ENCODE measurements at regions not wholly inside any gene's neighbourhood (a gene's known extent, or its start where the extent isn't known, plus 50 kb on each side); places are given as distances from the start of the nearest gene placed in this dataset.
A peak's percentile ranks its signal among the peaks of the same experiment; 100 is the strongest.

DNA sequence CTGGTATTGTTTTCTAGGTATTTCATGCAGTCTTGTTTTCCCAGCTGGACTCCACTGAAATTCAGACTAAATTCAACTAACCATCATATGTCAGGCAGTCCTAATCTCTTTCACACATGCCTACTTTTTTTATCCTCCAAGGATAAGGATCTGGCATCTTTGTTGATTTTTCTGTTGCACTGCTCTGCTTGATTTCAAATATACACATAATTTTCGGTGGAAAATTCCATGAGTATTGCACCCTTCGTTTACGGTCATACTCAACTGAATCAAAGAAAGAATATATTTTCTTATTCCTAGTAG is 64.8 kb upstream of the UNC93A start:
- Histone ChIP-seq H3K4ac (ENCODE audit: low read depth, low read length) (no peak overlapping the region), H3K18ac (ENCODE audit: low read length) (no peak overlapping the region), H3K56ac (ENCODE audit: low read length) (peak overlapping the region; percentile 0), H3K23ac (ENCODE audit: low read length) (no peak overlapping the region), H3K79me2 (ENCODE audit: control insufficient read depth, insufficient read depth, low read length) (peaks cover 31% of the 10 kb centered on the region), H3K4me2 (ENCODE audit: low read length) (no peak overlapping the region), H2BK15ac (replicated peaks; ENCODE audit: low read depth) (no peak overlapping the region), H2BK120ac (ENCODE audit: low read depth, low read length) (peak overlapping the region; percentile 76), H4K8ac (ENCODE audit: low read depth, low read length) (no peak overlapping the region), H3K27me3 (ENCODE audit: insufficient read depth, low read length, poor library complexity) (no peaks in the 10 kb centered on the region), H4K5ac (ENCODE audit: low read length) (no peak overlapping the region), H3K4me3 (ENCODE audit: low read length) (no peak overlapping the region), H2AK5ac (ENCODE audit: low read length) (no peak overlapping the region), H3K4me1 (ENCODE audit: control insufficient read depth, low read depth, low read length) (peaks cover 16% of the 10 kb centered on the region), H3K79me1 (ENCODE audit: low read length) (no peaks in the 10 kb centered on the region), H2BK5ac (ENCODE audit: low read length) (no peak overlapping the region), H3K27ac (ENCODE audit: low read depth, low read length) (no peak overlapping the region), H3K9ac (ENCODE audit: low read length) (no peak overlapping the region), H3K36me3 (ENCODE audit: control insufficient read depth, insufficient read depth, low read length) (no peaks in the 10 kb centered on the region)
- DNase-seq, result no peak
- no CpG with 5 or more reads among the region's 3 CpGs for WGBS (ENCODE audit: extremely low coverage, insufficient coverage, low lambda C conversion rate)

GRCh38 chr6:167226791-167227190 is 64.3 kb upstream of the UNC93A start:
- H3K27me3 ChIP-seq (ENCODE audit: insufficient read depth, low read length, poor library complexity), result no peaks in the 10 kb centered on the region
- H3K27ac ChIP-seq (ENCODE audit: low read depth, low read length), result no peak overlapping the region
- no peak overlapping the region for H4K8ac ChIP-seq (ENCODE audit: low read depth, low read length)
- H3K79me1 ChIP-seq (ENCODE audit: low read length), result no peaks in the 10 kb centered on the region
- peak overlapping the region; percentile 84 for H3K4ac ChIP-seq (ENCODE audit: low read depth, low read length)
- H4K5ac ChIP-seq (ENCODE audit: low read length), result no peak overlapping the region
- peak overlapping the region; percentile 98 for H2BK120ac ChIP-seq (ENCODE audit: low read depth, low read length)
- H3K9ac ChIP-seq (ENCODE audit: low read length), result no peak overlapping the region
- peak overlapping the region; percentile 80 for H3K56ac ChIP-seq (ENCODE audit: low read length)
- no CpG with 5 or more reads among the region's 9 CpGs for WGBS (ENCODE audit: extremely low coverage, insufficient coverage, low lambda C conversion rate)
- H3K18ac ChIP-seq (ENCODE audit: low read length), result peak overlapping the region; percentile 85
- no peak overlapping the region for H3K23ac ChIP-seq (ENCODE audit: low read length)
- peak overlapping the region; percentile 87 for H2AK5ac ChIP-seq (ENCODE audit: low read length)
- no peak overlapping the region for H3K4me3 ChIP-seq (ENCODE audit: low read length)
- H2BK5ac ChIP-seq (ENCODE audit: low read length), result peak overlapping the region; percentile 78
- no peaks in the 10 kb centered on the region for H3K36me3 ChIP-seq (ENCODE audit: control insufficient read depth, insufficient read depth, low read length)
- no peak for DNase-seq
- peak overlapping the region; percentile 4 for H2BK15ac ChIP-seq (replicated peaks; ENCODE audit: low read depth)
- H3K79me2 ChIP-seq (ENCODE audit: control insufficient read depth, insufficient read depth, low read length), result peaks cover 31% of the 10 kb centered on the region
- H3K4me1 ChIP-seq (ENCODE audit: control insufficient read depth, low read depth, low read length), result peaks cover 16% of the 10 kb centered on the region
- H3K4me2 ChIP-seq (ENCODE audit: low read length), result no peak overlapping the region

DNA sequence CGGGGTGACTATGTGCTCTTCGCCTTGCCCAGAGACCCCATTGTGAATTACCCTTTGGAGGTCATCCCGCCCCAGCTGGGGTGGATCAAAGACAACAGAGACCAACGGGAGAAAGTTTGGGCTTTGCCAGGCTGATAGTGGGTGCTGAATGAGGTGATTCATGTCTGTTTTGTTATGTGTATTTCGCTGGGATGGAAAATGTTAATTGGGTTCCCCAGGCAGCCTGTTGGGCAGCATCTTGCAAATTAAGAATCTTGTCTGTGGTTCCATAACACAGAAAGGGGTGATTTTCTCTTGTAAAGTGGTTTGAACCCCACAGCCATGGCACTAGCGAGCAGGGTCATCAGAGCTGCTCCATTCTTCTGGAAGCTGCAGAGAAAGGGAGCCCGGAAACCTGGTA is 63.1 kb upstream of the UNC93A start:
- peaks cover 20% of the 10 kb centered on the region for H3K4me1 ChIP-seq (ENCODE audit: control insufficient read depth, low read depth, low read length)
- H2BK5ac ChIP-seq (ENCODE audit: low read length), result peak overlapping the region; percentile 84
- H3K36me3 ChIP-seq (ENCODE audit: control insufficient read depth, insufficient read depth, low read length), result no peaks in the 10 kb centered on the region
- H2BK15ac ChIP-seq (replicated peaks; ENCODE audit: low read depth), result peak overlapping the region; percentile 28
- no peaks in the 10 kb centered on the region for H3K27me3 ChIP-seq (ENCODE audit: insufficient read depth, low read length, poor library complexity)
- no peak overlapping the region for H4K5ac ChIP-seq (ENCODE audit: low read length)
- peaks cover 35% of the 10 kb centered on the region for H3K79me2 ChIP-seq (ENCODE audit: control insufficient read depth, insufficient read depth, low read length)
- H4K8ac ChIP-seq (ENCODE audit: low read depth, low read length), result no peak overlapping the region
- H2AK5ac ChIP-seq (ENCODE audit: low read length), result no peak overlapping the region
- H3K18ac ChIP-seq (ENCODE audit: low read length), result peak overlapping the region; percentile 95
- DNase-seq, result peak; percentile 82
- H2BK120ac ChIP-seq (ENCODE audit: low read depth, low read length), result peak overlapping the region; percentile 98
- H3K4me2 ChIP-seq (ENCODE audit: low read length), result peak overlapping the region; percentile 38
- peak overlapping the region; percentile 92 for H3K56ac ChIP-seq (ENCODE audit: low read length)
- H3K23ac ChIP-seq (ENCODE audit: low read length), result no peak overlapping the region
- no CpG with 5 or more reads among the region's 7 CpGs for WGBS (ENCODE audit: extremely low coverage, insufficient coverage, low lambda C conversion rate)
- H3K27ac ChIP-seq (ENCODE audit: low read depth, low read length), result peak overlapping the region; percentile 69
- H3K4ac ChIP-seq (ENCODE audit: low read depth, low read length), result peak overlapping the region; percentile 22
- no peaks in the 10 kb centered on the region for H3K79me1 ChIP-seq (ENCODE audit: low read length)
- H3K9ac ChIP-seq (ENCODE audit: low read length), result peak overlapping the region; percentile 72
- H3K4me3 ChIP-seq (ENCODE audit: low read length), result no peak overlapping the region

GRCh38 chr6:167229586-167229985 is 61.5 kb upstream of the UNC93A start:
- Histone ChIP-seq H2BK120ac (ENCODE audit: low read depth, low read length) (peak overlapping the region; percentile 73), H3K79me2 (ENCODE audit: control insufficient read depth, insufficient read depth, low read length) (peaks cover 36% of the 10 kb centered on the region), H3K27me3 (ENCODE audit: insufficient read depth, low read length, poor library complexity) (no peaks in the 10 kb centered on the region), H3K27ac (ENCODE audit: low read depth, low read length) (peak overlapping the region; percentile 66), H3K4me2 (ENCODE audit: low read length) (peak overlapping the region; percentile 35), H3K18ac (ENCODE audit: low read length) (peak overlapping the region; percentile 28), H3K4me1 (ENCODE audit: control insufficient read depth, low read depth, low read length) (peaks cover 18% of the 10 kb centered on the region), H3K4me3 (ENCODE audit: low read length) (peak overlapping the region; percentile 17), H2BK5ac (ENCODE audit: low read length) (peak overlapping the region; percentile 90), H2BK15ac (replicated peaks; ENCODE audit: low read depth) (no peak overlapping the region), H3K36me3 (ENCODE audit: control insufficient read depth, insufficient read depth, low read length) (no peaks in the 10 kb centered on the region), H2AK5ac (ENCODE audit: low read length) (peak overlapping the region; percentile 57), H3K79me1 (ENCODE audit: low read length) (no peaks in the 10 kb centered on the region), H3K9ac (ENCODE audit: low read length) (peak overlapping the region; percentile 68), H3K56ac (ENCODE audit: low read length) (peak overlapping the region; percentile 83), H4K8ac (ENCODE audit: low read depth, low read length) (no peak overlapping the region), H3K4ac (ENCODE audit: low read depth, low read length) (peak overlapping the region; percentile 18), H4K5ac (ENCODE audit: low read length) (peak overlapping the region; percentile 77), H3K23ac (ENCODE audit: low read length) (peak overlapping the region; percentile 48)
- peak; percentile 65 for DNase-seq
- no CpG with 5 or more reads among the region's 4 CpGs for WGBS (ENCODE audit: extremely low coverage, insufficient coverage, low lambda C conversion rate)

DNA sequence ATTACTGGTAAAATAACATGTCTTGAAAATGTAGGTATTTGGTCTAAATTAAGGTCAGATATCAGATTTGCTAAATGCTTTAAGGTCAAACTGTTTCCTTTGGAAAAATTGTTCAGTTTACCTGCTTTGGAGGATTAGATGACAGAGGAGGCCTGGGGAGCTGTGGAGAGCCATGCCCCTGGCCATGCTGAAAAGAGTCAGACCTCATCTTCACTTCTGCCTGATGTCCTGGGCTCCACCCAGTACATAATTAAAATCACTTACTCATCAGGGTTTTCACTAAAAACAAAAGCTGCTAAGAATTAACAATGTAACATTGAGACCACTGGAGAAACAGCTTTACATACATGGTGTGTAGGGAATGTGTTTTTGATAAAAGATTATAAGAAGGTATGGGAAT is 60.8 kb upstream of the UNC93A start:
- Histone ChIP-seq H2BK5ac (ENCODE audit: low read length) (no peak overlapping the region), H4K8ac (ENCODE audit: low read depth, low read length) (no peak overlapping the region), H4K5ac (ENCODE audit: low read length) (no peak overlapping the region), H3K4me1 (ENCODE audit: control insufficient read depth, low read depth, low read length) (peaks cover 18% of the 10 kb centered on the region), H3K27ac (ENCODE audit: low read depth, low read length) (no peak overlapping the region), H3K27me3 (ENCODE audit: insufficient read depth, low read length, poor library complexity) (no peaks in the 10 kb centered on the region), H3K79me1 (ENCODE audit: low read length) (no peaks in the 10 kb centered on the region), H2BK15ac (replicated peaks; ENCODE audit: low read depth) (no peak overlapping the region), H3K18ac (ENCODE audit: low read length) (no peak overlapping the region), H2BK120ac (ENCODE audit: low read depth, low read length) (no peak overlapping the region), H3K4ac (ENCODE audit: low read depth, low read length) (no peak overlapping the region), H3K79me2 (ENCODE audit: control insufficient read depth, insufficient read depth, low read length) (peaks cover 40% of the 10 kb centered on the region), H3K56ac (ENCODE audit: low read length) (peak overlapping the region; percentile 4), H3K9ac (ENCODE audit: low read length) (peak overlapping the region; percentile 8), H3K4me2 (ENCODE audit: low read length) (no peak overlapping the region), H2AK5ac (ENCODE audit: low read length) (no peak overlapping the region), H3K4me3 (ENCODE audit: low read length) (no peak overlapping the region), H3K36me3 (ENCODE audit: control insufficient read depth, insufficient read depth, low read length) (no peaks in the 10 kb centered on the region), H3K23ac (ENCODE audit: low read length) (no peak overlapping the region)
- DNase-seq, result no peak

GRCh38 chr6:167232356-167232755 is 58.8 kb upstream of the UNC93A start:
- WGBS (ENCODE audit: extremely low coverage, insufficient coverage, low lambda C conversion rate), result no CpG with 5 or more reads among the region's 3 CpGs
- no peak overlapping the region for H2BK5ac ChIP-seq (ENCODE audit: low read length)

More at GRCh38 chr6:167232356-167232755, 58.8 kb upstream of the UNC93A start:
- Histone ChIP-seq H3K9ac (ENCODE audit: low read length) (no peak overlapping the region), H3K27me3 (ENCODE audit: insufficient read depth, low read length, poor library complexity) (no peaks in the 10 kb centered on the region), H3K4ac (ENCODE audit: low read depth, low read length) (no peak overlapping the region), H3K36me3 (ENCODE audit: control insufficient read depth, insufficient read depth, low read length) (no peaks in the 10 kb centered on the region), H2BK15ac (replicated peaks; ENCODE audit: low read depth) (no peak overlapping the region), H3K27ac (ENCODE audit: low read depth, low read length) (no peak overlapping the region), H3K4me1 (ENCODE audit: control insufficient read depth, low read depth, low read length) (peaks cover 14% of the 10 kb centered on the region), H3K4me2 (ENCODE audit: low read length) (no peak overlapping the region), H3K79me2 (ENCODE audit: control insufficient read depth, insufficient read depth, low read length) (peaks cover 46% of the 10 kb centered on the region), H4K5ac (ENCODE audit: low read length) (no peak overlapping the region), H3K18ac (ENCODE audit: low read length) (peak overlapping the region; percentile 60), H3K23ac (ENCODE audit: low read length) (no peak overlapping the region), H3K79me1 (ENCODE audit: low read length) (no peaks in the 10 kb centered on the region), H3K4me3 (ENCODE audit: low read length) (no peak overlapping the region), H4K8ac (ENCODE audit: low read depth, low read length) (no peak overlapping the region), H2AK5ac (ENCODE audit: low read length) (no peak overlapping the region), H3K56ac (ENCODE audit: low read length) (no peak overlapping the region), H2BK120ac (ENCODE audit: low read depth, low read length) (no peak overlapping the region)
- DNase-seq, result peak; percentile 85

All from mesendoderm (in vitro differentiated cells).